ENCODE measurements at regions not wholly inside any gene's neighbourhood (a gene's known extent, or its start where the extent isn't known, plus 50 kb on each side); places are given as distances from the start of the nearest gene placed in this dataset.
A peak's percentile ranks its signal among the peaks of the same experiment; 100 is the strongest.

- Histone ChIP-seq H3F3A (ENCODE audit: insufficient read depth) (peaks cover 13% of the 10 kb centered on the region; the same call in 1 of the 2 replicates), H3K9me3 (ENCODE audit: low read depth) (no peaks in the 10 kb centered on the region), H2AFZ (no peak overlapping the region), H3K4me2 (ENCODE audit: unreplicated experiment) (no peak overlapping the region), H3K27me3 (replicated peaks; ENCODE audit: insufficient read depth) (no peaks in the 10 kb centered on the region), H3K36me3 (ENCODE audit: low read depth) (no peaks in the 10 kb centered on the region), H3K9ac (no peak overlapping the region), H3K27ac (no peak overlapping the region), H3K9me2 (ENCODE audit: insufficient read depth) (no peaks in the 10 kb centered on the region), H3K4me1 (ENCODE audit: insufficient read depth) (peaks cover 24% of the 10 kb centered on the region), H3K79me2 (ENCODE audit: insufficient read depth) (no peaks in the 10 kb centered on the region), H3K4me3 (no peak overlapping the region), H4K20me1 (ENCODE audit: insufficient read depth) (no peaks in the 10 kb centered on the region)
- DNase-seq: no peak
- TF ChIP-seq EZH2phosphoT487 (IDR thresholded peaks at IDR 0.05; ENCODE audit: insufficient read depth, low read depth) (no peak), EZH2 (IDR thresholded peaks at IDR 0.05; ENCODE audit: insufficient read depth, poor library complexity, severe bottlenecking) (no peak)
- WGBS, 2 experiments (ENCODE audit: low coverage in 1 of 2, low lambda C conversion rate in 2 of 2, missing lambda C conversion rate in 2 of 2): 70 to 83% methylated on average over 2 of the region's 2 CpGs
- in situ Hi-C loops (cut with MboI): no loop called here
Measured at GRCh38 chr4:124277691-124278090, 434.8 kb downstream of the ANKRD50 start.

- H3K4me3 ChIP-seq: no peak overlapping the region
- no peaks in the 10 kb centered on the region for H3K27me3 ChIP-seq (replicated peaks; ENCODE audit: insufficient read depth)
- peaks cover 12% of the 10 kb centered on the region; the same call in 1 of the 2 replicates for H3F3A ChIP-seq (ENCODE audit: insufficient read depth)
- no peaks in the 10 kb centered on the region for H3K9me2 ChIP-seq (ENCODE audit: insufficient read depth)
- H3K36me3 ChIP-seq (ENCODE audit: low read depth): no peaks in the 10 kb centered on the region
- no peaks in the 10 kb centered on the region for H4K20me1 ChIP-seq (ENCODE audit: insufficient read depth)
- H3K27ac ChIP-seq: no peak overlapping the region
- H3K9me3 ChIP-seq (ENCODE audit: low read depth): no peaks in the 10 kb centered on the region
- peaks cover 24% of the 10 kb centered on the region for H3K4me1 ChIP-seq (ENCODE audit: insufficient read depth)
- in situ Hi-C loops (cut with MboI): no loop called here
- no peaks in the 10 kb centered on the region for H3K79me2 ChIP-seq (ENCODE audit: insufficient read depth)
- H3K4me2 ChIP-seq (ENCODE audit: unreplicated experiment): no peak overlapping the region
- 36 to 54% methylated on average over 1 of the region's 1 CpG for WGBS, 2 experiments (ENCODE audit: low coverage in 1 of 2, low lambda C conversion rate in 2 of 2, missing lambda C conversion rate in 2 of 2)
- DNase-seq: peak; percentile 20
- H2AFZ ChIP-seq: no peak overlapping the region
- no peak overlapping the region for H3K9ac ChIP-seq
- TF ChIP-seq EZH2phosphoT487 (IDR thresholded peaks at IDR 0.05; ENCODE audit: insufficient read depth, low read depth): no peak
- TF ChIP-seq EZH2 (IDR thresholded peaks at IDR 0.05; ENCODE audit: insufficient read depth, poor library complexity, severe bottlenecking): no peak
Measured at GRCh38 chr4:124278477-124278876, 434.1 kb downstream of the ANKRD50 start.

GRCh38 chr4:124279741-124280140 is 432.8 kb downstream of the ANKRD50 start:
- Histone ChIP-seq H3K4me2 (ENCODE audit: unreplicated experiment) (no peak overlapping the region), H3K4me3 (no peak overlapping the region), H3K36me3 (ENCODE audit: low read depth) (no peaks in the 10 kb centered on the region), H3K4me1 (ENCODE audit: insufficient read depth) (peaks cover 24% of the 10 kb centered on the region), H3K9me2 (ENCODE audit: insufficient read depth) (no peaks in the 10 kb centered on the region), H3K27me3 (replicated peaks; ENCODE audit: insufficient read depth) (no peaks in the 10 kb centered on the region), H4K20me1 (ENCODE audit: insufficient read depth) (no peaks in the 10 kb centered on the region), H3K9ac (no peak overlapping the region), H2AFZ (0 out of 2 replicates have a peak overlapping the region, but pooled peaks have one; percentile 30), H3F3A (ENCODE audit: insufficient read depth) (peaks cover 7% of the 10 kb centered on the region; the same call in 1 of the 2 replicates), H3K9me3 (ENCODE audit: low read depth) (no peaks in the 10 kb centered on the region), H3K79me2 (ENCODE audit: insufficient read depth) (no peaks in the 10 kb centered on the region), H3K27ac (no peak overlapping the region)
- 49 to 51% methylated on average over 2 of the region's 2 CpGs for WGBS, 2 experiments (ENCODE audit: low coverage in 1 of 2, low lambda C conversion rate in 2 of 2, missing lambda C conversion rate in 2 of 2)
- in situ Hi-C loops (cut with MboI): no loop called here
- DNase-seq: no peak
- no peak for TF ChIP-seq EZH2phosphoT487 (IDR thresholded peaks at IDR 0.05; ENCODE audit: insufficient read depth, low read depth)
- TF ChIP-seq EZH2 (IDR thresholded peaks at IDR 0.05; ENCODE audit: insufficient read depth, poor library complexity, severe bottlenecking): no peak

- 49 to 54% methylated on average over 4 of the region's 4 CpGs for WGBS, 2 experiments (ENCODE audit: low coverage in 1 of 2, low lambda C conversion rate in 2 of 2, missing lambda C conversion rate in 2 of 2)
- Histone ChIP-seq H3K9me2 (ENCODE audit: insufficient read depth) (no peaks in the 10 kb centered on the region), H3K9me3 (ENCODE audit: low read depth) (no peaks in the 10 kb centered on the region), H3K4me2 (ENCODE audit: unreplicated experiment) (no peak overlapping the region), H3K27ac (no peak overlapping the region), H3K4me1 (ENCODE audit: insufficient read depth) (peaks cover 18% of the 10 kb centered on the region), H4K20me1 (ENCODE audit: insufficient read depth) (no peaks in the 10 kb centered on the region), H3K27me3 (replicated peaks; ENCODE audit: insufficient read depth) (no peaks in the 10 kb centered on the region), H3K4me3 (no peak overlapping the region), H3F3A (ENCODE audit: insufficient read depth) (peaks cover 7% of the 10 kb centered on the region; the same call in 1 of the 2 replicates), H3K36me3 (ENCODE audit: low read depth) (no peaks in the 10 kb centered on the region), H3K79me2 (ENCODE audit: insufficient read depth) (no peaks in the 10 kb centered on the region), H2AFZ (peak overlapping the region; percentile 33; the same call in 1 of the 2 replicates), H3K9ac (no peak overlapping the region)
- DNase-seq: no peak
- TF ChIP-seq EZH2 (IDR thresholded peaks at IDR 0.05; ENCODE audit: insufficient read depth, poor library complexity, severe bottlenecking) (no peak), EZH2phosphoT487 (IDR thresholded peaks at IDR 0.05; ENCODE audit: insufficient read depth, low read depth) (no peak)
- in situ Hi-C loops (cut with MboI): no loop called here
Measured at GRCh38 chr4:124282301-124282898, 430.1 kb downstream of the ANKRD50 start.
